HCT116 (cell line): ENCODE measurements at regions not wholly inside any gene's neighbourhood (a gene's known extent, or its start where the extent isn't known, plus 50 kb on each side); places are given as distances from the start of the nearest gene placed in this dataset.

ENCODE experiments used
- CEBPB ChIP-seq: IDR thresholded peaks from 2 replicates; pipeline ENCODE4 v1.6.1; 2012; ENCODE audit warnings: low read depth
- EGR1 ChIP-seq: IDR thresholded peaks from 2 replicates; pipeline ENCODE4 v1.6.1; 2012; ENCODE audit warnings: low read depth
- ELF1 ChIP-seq: IDR thresholded peaks from 2 replicates; pipeline ENCODE4 v1.6.1; 2012; ENCODE audit warnings: low read depth, borderline replicate concordance
- EZH2 ChIP-seq: fragments of 200-600 bp; sonication (generic); IDR thresholded peaks from 2 replicates; pipeline ENCODE4 v1.6.1; 2017; ENCODE audit warnings: antibody characterized with exemption, mixed run types
- FOSL1 ChIP-seq: IDR thresholded peaks from 2 replicates; pipeline ENCODE4 v1.6.1; 2012; ENCODE audit warnings: low read depth
- POLR2A ChIP-seq: IDR thresholded peaks from 2 replicates; pipeline ENCODE4 v1.7.0; 2011; ENCODE audit warnings: borderline replicate concordance; ENCODE audit not compliant: insufficient read depth, insufficient read length; ENCODE audit errors: extremely low read depth
- POLR2AphosphoS5 ChIP-seq: IDR thresholded peaks from 2 replicates; pipeline ENCODE4 v1.6.1; 2011; ENCODE audit warnings: mild to moderate bottlenecking, low read depth, low read length, moderate library complexity
- RAD21 ChIP-seq: IDR thresholded peaks from 2 replicates; pipeline ENCODE4 v1.6.1; 2012; ENCODE audit warnings: low read depth, mild to moderate bottlenecking
- SIN3A ChIP-seq: IDR thresholded peaks from 2 replicates; pipeline ENCODE4 v1.6.1; 2012; ENCODE audit warnings: low read depth
- ZFX ChIP-seq: fragments of 450-650 bp; IDR thresholded peaks from 2 replicates; pipeline ENCODE4 v1.6.1; 2017
- ZNF274 ChIP-seq: fragments of 200-500 bp; sonication (Bioruptor generic); IDR thresholded peaks from 2 replicates; pipeline ENCODE4 v1.6.1; 2014; ENCODE audit warnings: mild to moderate bottlenecking, low read depth, low read length, inconsistent platforms
- TF ChIP-seq, protein P1 (sequence below), 3 experiments: fragments of 200-600 bp in 1 of 3; sonication (generic) in 1 of 3; IDR thresholded peaks in 2 of 3; conservative IDR thresholded peaks in 1 of 3; 2 replicates each; pipeline ENCODE4 v1.5.1; 2012 to 2017; ENCODE audit warnings: low read depth in 2 of 3, low read length in 2 of 3, antibody characterized with exemption in 1 of 3, borderline replicate concordance in 1 of 3, control low read depth in 1 of 3, mild to moderate bottlenecking in 1 of 3, mixed read lengths in 1 of 3, mixed run types in 1 of 3, moderate library complexity in 1 of 3; ENCODE audit not compliant: insufficient read depth in 1 of 3

DNA sequence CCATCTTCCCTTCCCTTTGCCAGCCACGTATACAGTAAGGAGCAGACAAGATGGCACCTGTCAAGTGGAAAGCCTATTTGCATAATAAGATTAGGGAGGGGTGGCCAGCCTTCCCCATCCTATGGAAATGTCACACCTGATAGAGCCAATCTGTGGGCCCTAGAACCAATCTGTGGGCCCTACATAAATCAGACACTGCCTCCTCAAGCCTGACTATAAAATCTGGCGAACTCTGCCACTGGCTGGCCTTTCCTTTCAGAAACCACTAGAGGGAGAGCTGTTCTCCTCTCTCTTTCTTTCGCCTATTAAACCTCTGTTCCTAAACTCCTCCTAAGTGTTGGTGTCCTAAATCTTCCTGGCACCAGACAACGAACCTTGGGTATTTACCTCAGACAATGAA is 231.5 kb upstream of the KLHL1 start:
- TF ChIP-seq FOSL1 (no peak), EGR1 (no peak), EZH2 (no peak), POLR2A (no peak), RAD21 (0 out of 2 replicates have a peak, but pooled peaks have one; percentile 27), SIN3A (no peak), CEBPB (no peak), ZFX (no peak), ZNF274 (no peak), POLR2AphosphoS5 (no peak), ELF1 (no peak)
- TF ChIP-seq, protein P1, sequence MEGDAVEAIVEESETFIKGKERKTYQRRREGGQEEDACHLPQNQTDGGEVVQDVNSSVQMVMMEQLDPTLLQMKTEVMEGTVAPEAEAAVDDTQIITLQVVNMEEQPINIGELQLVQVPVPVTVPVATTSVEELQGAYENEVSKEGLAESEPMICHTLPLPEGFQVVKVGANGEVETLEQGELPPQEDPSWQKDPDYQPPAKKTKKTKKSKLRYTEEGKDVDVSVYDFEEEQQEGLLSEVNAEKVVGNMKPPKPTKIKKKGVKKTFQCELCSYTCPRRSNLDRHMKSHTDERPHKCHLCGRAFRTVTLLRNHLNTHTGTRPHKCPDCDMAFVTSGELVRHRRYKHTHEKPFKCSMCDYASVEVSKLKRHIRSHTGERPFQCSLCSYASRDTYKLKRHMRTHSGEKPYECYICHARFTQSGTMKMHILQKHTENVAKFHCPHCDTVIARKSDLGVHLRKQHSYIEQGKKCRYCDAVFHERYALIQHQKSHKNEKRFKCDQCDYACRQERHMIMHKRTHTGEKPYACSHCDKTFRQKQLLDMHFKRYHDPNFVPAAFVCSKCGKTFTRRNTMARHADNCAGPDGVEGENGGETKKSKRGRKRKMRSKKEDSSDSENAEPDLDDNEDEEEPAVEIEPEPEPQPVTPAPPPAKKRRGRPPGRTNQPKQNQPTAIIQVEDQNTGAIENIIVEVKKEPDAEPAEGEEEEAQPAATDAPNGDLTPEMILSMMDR (IDR thresholded peaks at IDR 0.05 in 2 of 3, conservative IDR thresholded peaks at IDR 0.05 in 1 of 3; ENCODE audit: borderline replicate concordance in 1 of 3, insufficient read depth in 1 of 3, low read depth in 2 of 3, low read length in 2 of 3): peak in 2 of 3 experiments; percentile 43 to 46; a peak in 4 of 6 replicates
